Heart left ventricle (tissue), 13 donors: ENCODE measurements at regions not wholly inside any gene's neighbourhood (a gene's known extent, or its start where the extent isn't known, plus 50 kb on each side); places are given as distances from the start of the nearest gene placed in this dataset.

Experiments
- CTCF ChIP-seq, 12 donors: fragments of 200-600 bp; sonication (generic) in 4 of 12; IDR thresholded peaks; one replicate each; pipeline versions ENCODE4 v1.5.0 to v1.8.0; 2018 to 2022; ENCODE audit warnings: antibody characterized with exemption in 12 of 12, mild to moderate bottlenecking in 5 of 12
- POLR2A ChIP-seq, 2 donors: fragments of 450-650 bp; IDR thresholded peaks; one replicate each; pipeline ENCODE4 v1.6.1; 2017; ENCODE audit warnings: antibody characterized with exemption in 2 of 2, mild to moderate bottlenecking in 2 of 2, moderate library complexity in 2 of 2
- donor health status: ischemic (EF 13 %, LVEDD 7.1; RV severe dilation, severe dysfunction).
- donor health status: DM: no; HTN: yes; CAD: no.
- donor health status: DM: no; HTN: no; CAD: no.
- donor health status: ischemic (EF 25% LVEDD 6.9; RV normal size, moderate dysfunction).
- donor health status: ischemic (EF 25% LVEDD 5.7; RV mildly dilated, moderate dysfunction).
- donor health status: ischemic (EF 35%, LVEDD 5.7; RV mildly dilated, moderate dysfunction).
- donor health status: nonischemic (EF 11% LVEDD 7.7; RV severe dilation, severe dysfunction).
- donor health status: DM: yes; HTN: yes; CAD: no.
- donor health status: PGD.
- donor health status: ischemic (EF 29% LVEDD 5.4; RV normal size, mild dysfunction).
- donor health status: nonischemic (EF 23%, LVEDD 6.1; RV moderate dilation, normal function).

- TF ChIP-seq CTCF (IDR thresholded peaks at IDR 0.05) (no peak), POLR2A (IDR thresholded peaks at IDR 0.05) (no peak)
Measured at GRCh38 chr2:152870239-152870638, 151.8 kb downstream of the ARL6IP6 start.
